Omental fat pad (tissue), 3 donors: ENCODE measurements at regions not wholly inside any gene's neighbourhood (a gene's known extent, or its start where the extent isn't known, plus 50 kb on each side); places are given as distances from the start of the nearest gene placed in this dataset.

ENCODE experiments used
- ATAC-seq: fragments of 150-250 bp; one replicate; pipeline ENCODE4 v1.9.1; 2016; ENCODE audit warnings: mild to moderate bottlenecking, moderate library complexity; ENCODE audit not compliant: low FRiP score
- DNase-seq: peaks from one replicate; pipeline ENCODE4 v3.0.0-alpha.2; 2019; ENCODE audit warnings: low spot score
- TF ChIP-seq, protein P1 (sequence below), 3 donors: fragments of 450-650 bp; IDR thresholded peaks; one replicate each; pipeline ENCODE4 v1.5.1; 2016 to 2017; ENCODE audit warnings: antibody characterized with exemption in 3 of 3, mild to moderate bottlenecking in 3 of 3, moderate library complexity in 2 of 3

DNA sequence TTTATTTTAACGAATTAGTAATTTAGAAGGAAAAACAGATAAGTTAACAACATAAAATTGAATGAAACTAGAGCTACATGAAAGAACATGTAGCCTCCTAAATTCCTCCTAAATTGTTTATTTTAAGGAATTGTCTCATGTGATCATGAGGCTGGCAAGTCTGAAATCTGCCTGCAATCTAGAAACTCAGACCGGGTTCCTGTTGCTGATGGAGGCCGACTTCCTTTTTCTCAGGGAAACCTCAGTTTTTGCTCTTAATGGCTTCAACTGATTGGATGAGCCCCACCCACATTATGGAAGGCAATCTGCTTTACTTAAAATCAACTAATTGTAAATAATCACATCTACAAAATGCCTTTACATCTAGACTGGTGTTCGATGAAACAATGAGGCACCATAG is 205.0 kb upstream of the ADRA1D start:
- TF ChIP-seq, protein P1, sequence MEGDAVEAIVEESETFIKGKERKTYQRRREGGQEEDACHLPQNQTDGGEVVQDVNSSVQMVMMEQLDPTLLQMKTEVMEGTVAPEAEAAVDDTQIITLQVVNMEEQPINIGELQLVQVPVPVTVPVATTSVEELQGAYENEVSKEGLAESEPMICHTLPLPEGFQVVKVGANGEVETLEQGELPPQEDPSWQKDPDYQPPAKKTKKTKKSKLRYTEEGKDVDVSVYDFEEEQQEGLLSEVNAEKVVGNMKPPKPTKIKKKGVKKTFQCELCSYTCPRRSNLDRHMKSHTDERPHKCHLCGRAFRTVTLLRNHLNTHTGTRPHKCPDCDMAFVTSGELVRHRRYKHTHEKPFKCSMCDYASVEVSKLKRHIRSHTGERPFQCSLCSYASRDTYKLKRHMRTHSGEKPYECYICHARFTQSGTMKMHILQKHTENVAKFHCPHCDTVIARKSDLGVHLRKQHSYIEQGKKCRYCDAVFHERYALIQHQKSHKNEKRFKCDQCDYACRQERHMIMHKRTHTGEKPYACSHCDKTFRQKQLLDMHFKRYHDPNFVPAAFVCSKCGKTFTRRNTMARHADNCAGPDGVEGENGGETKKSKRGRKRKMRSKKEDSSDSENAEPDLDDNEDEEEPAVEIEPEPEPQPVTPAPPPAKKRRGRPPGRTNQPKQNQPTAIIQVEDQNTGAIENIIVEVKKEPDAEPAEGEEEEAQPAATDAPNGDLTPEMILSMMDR (IDR thresholded peaks at IDR 0.05) = no peak
- DNase-seq (no peak), ATAC-seq (no peak)

DNA sequence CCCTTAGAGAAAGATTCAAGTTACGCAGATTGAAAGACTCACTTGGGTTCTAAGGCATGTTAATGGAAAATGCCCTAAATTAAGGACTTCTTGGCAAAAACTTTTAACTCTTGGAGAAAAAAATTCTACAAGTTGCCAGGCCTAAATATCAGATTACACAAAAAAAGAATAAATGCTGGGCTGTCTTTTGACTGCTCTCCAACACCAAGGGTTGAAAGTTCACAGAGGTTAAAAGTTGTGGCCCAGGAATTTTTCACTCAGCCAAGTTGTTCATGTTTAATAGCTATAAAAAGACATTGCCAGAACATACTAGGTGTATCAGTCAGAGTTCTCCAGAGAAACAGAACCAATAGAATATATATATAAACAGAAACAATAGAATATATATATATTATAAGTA is 204.3 kb upstream of the ADRA1D start:
- no peak for ATAC-seq
- no peak for DNase-seq
- TF ChIP-seq, protein P1 (IDR thresholded peaks at IDR 0.05) = no peak

DNA sequence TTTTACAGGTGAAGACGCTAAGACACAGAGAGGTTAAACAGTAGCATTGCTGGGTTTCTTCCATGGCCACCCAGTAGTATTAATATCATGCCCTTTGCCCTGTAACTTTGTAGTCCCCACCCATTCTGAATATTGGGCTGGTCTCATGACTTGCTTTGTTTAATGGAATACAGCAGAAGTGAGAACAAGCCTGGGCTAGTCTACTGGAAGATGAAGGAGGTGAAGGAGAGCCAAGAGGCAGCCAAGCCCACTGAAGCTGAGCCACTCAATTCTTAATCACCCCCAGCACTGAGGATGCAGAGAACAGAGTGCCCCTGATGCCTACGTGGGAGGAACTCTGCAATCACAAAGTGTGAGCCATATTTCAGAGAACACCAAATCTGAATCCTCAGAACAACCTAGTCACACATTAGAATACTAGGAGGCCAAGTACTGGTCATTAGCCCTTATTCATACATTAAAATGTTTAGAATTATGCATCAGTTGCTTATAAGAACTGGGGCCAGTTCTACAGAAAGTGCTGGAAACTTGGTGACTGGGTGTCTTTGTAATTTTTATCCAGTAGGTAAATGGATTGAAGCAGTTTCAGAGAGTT is 202.5 kb upstream of the ADRA1D start:
- DNase-seq (no peak), ATAC-seq (no peak)
- TF ChIP-seq, protein P1 (IDR thresholded peaks at IDR 0.05) = no peak

DNA sequence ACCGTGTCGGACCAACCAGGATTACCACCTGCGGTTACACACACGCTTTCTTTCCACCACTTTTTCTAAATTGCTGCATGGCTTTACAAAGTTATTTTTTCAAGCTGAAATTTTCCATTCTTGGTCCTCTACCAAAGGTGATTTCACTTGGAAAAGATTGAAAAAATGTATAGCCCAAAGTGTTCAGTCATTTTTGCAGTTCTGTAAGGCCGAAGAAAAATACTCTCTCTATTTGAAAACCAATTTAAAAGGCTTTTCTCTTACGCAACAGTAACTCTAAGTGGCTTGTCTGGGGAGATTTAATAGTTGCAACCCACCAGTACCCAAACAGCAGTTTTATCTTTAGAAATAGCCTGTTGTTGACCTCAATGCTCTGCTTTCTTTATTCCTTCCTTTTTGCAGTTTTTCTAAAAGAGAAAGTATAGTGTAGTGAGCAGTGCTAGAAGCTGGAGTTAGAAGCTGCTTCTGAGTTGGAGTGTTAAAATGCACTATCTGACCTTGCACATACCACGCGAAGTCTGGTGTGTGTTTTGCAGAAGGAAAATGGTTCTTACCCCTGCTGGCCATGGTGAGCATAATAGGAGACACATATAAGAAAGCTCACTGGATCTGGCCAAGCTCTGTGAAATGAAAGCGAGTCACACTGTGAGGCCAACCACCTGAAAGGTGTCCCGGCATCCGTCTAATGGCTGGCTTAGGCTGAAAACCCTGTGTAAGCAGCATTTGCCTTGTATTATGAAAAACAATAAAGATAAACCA is 201.0 kb upstream of the ADRA1D start:
- DNase-seq (no peak), ATAC-seq (peak; percentile 48)
- TF ChIP-seq, protein P1 (IDR thresholded peaks at IDR 0.05) = no peak

DNA sequence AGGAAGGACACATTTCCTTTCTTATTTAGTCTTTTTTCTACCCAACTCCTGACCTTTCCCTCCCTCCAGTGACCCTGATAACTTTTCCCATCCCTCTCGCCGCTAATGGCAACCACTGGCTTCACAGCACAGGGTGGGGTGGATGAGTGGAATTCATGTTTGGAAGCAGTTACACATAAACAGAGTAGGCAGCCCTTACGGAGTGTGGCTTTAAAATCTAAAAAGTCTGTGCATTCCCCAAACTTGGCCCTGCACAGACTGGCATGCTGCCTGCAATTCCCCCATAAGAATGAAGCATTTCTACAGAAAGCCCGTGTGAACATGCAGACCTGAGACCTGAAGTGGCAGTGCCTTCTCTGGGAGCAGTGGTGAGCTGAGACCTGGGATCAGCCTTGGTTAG is 196.7 kb upstream of the ADRA1D start:
- TF ChIP-seq, protein P1 (IDR thresholded peaks at IDR 0.05) = no peak
- ATAC-seq (no peak), DNase-seq (no peak)

DNA sequence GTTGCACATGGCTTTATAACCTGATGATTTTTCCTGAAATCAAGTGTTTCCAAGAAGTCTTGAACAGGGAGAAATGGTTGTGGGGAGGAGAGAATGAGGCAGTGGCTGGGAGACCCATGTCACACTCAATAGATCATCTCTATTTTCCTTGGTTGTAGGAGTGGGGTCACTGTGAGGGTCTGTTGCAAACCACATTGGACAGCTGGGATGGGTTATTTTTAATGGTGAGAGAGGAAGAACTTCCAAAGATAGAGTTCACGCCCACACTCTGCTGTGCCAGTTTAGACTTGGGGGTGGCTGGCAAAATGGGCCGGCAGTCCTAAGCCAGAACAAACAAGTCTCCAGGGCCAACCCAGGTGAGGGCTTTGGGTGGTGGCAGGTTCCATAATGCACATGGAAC is 196.2 kb upstream of the ADRA1D start:
- TF ChIP-seq, protein P1 (IDR thresholded peaks at IDR 0.05) = no peak
- no peak for DNase-seq
- ATAC-seq = no peak

DNA sequence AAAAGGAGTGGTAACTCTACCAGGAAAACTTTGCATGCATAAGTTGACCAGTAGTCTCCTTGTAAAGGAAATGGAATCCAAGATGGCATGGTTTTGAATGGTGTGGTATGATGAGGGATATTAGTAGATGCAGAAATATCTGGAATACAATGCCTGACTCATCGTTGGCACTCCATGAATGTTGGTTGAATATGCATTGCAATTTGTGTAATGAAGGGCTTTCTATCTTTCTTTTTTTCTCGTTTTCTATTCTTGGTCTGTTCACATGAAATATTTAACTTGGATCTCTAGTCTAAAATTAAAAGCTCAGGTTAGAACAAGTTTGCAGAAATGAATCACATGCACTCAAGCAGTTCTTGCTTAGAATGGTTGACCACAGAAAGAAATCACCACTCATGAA is 195.3 kb upstream of the ADRA1D start:
- DNase-seq (no peak), ATAC-seq (no peak)

More for the DNA sequence above, 195.3 kb upstream of the ADRA1D start:
- TF ChIP-seq, protein P1 (IDR thresholded peaks at IDR 0.05) = no peak
